GM19455 (cell line): ENCODE measurements at regions not wholly inside any gene's neighbourhood (a gene's known extent, or its start where the extent isn't known, plus 50 kb on each side); places are given as distances from the start of the nearest gene placed in this dataset.

Source experiments
- ATAC-seq: cut with Tn5 transposase; IDR thresholded peaks from one replicate; pipeline ENCODE4 v1.9.1; 2021; ENCODE audit not compliant: unreplicated experiment

DNA sequence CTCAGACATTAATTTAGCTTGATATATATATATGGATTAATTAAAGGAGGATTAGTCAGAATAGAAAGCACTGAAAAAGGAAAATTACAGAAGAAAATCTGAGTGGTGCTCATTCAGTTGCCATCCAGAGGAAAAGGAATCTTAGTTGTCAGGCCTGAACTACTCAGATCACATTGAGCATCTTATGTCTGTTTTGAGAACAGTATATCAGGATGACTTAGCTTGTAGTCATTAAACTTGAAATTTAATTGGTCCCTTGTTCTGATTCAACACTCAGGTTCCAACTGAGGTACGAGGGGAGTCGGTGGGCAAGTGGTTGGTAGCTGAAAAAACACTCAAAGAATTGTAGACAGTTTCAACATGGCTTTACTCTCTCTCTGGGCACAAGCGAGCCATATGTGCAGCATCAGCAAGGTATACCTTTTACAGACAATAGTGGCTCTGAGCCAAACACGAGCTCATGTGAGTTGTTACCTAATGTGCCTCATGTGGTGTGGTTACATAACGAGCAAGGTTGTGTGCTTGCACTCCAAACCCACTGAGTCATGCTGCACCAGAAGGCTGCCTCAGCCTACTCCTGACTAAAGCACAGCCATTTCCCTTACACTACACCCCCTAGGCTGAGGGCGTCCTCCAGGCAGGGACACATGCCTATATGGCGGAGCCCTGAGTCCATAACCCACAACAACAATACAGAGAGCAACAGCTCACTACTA, 73.0 kb upstream of the HMGN3 start:
- no peak for ATAC-seq

DNA sequence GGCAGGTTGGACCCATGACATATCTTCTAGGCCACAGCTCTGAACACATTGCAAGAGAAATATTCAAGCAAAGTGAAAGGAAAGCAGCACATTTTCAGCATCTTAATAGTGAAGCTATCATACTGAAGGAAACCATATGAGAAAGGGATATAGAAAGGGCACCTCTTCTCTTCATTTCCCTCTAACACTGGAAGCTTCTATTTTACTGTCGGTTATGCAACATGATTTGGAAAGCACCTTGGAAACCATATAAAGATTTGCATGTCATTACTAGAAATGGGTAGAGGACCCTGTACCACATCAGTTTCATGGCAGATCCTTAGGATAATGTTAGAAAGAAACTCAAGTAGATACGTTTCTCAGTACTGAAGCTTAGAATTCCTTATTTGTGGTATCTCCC, 70.5 kb upstream of the HMGN3 start:
- no peak for ATAC-seq

DNA sequence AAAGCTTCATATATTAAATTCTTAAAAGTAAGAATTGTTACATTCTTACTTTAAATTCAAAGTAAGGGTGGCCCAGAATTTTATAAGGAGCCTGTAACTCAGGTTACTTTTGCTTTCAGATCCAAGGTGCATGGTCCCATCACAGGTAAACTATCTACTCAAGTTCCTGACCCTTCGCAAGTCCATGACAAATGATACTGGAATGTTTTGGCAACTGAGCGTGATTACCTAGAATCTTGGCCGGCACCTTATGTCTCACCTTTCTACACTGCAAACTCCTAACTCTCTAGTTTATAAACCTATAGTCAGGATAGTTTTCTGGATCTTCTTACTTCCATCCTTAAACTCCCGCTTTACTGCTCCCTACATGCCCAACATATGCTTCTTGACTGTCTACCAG, 67.9 kb upstream of the HMGN3 start:
- no peak for ATAC-seq

DNA sequence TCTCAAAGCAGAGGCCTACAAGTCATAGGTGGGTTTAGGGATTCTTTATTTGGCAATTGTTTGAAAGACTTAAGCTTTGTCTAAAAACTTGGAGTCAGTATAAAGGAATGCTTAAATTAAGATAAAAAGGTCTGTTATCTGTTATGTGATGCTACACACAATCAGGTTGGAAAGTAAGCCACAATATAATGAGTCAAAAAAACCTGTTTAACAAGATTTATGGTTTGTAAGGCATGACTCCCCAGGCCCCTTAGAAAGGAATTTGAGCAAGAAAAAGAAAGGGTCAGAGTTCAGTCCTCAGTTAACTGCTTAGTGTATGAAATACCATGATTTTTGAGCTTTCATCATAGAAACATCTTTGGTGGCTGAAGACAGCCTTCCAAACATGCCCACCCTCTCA, 66.8 kb upstream of the HMGN3 start:
- no peak for ATAC-seq

DNA sequence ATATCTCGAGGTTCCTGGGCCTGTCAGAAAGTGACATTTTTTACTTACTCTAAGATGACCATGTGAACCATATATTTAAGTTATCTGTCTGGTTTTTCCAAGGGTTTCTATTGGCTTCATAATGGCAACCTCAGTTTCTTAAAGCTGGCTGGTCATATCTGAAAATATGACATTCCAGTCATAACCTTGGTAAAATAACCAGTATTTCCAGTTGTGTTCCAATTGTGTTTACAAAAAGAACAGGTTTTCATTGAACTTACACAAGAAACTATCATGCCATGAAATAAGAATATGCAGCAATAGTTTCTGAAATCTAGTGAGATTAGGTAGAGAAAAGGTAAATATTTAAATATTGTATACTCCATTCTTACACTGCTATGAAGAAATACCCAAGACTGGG, 61.7 kb upstream of the HMGN3 start:
- ATAC-seq = no peak
